ENCODE measurements at regions not wholly inside any gene's neighbourhood (a gene's known extent, or its start where the extent isn't known, plus 50 kb on each side); places are given as distances from the start of the nearest gene placed in this dataset.

DNA sequence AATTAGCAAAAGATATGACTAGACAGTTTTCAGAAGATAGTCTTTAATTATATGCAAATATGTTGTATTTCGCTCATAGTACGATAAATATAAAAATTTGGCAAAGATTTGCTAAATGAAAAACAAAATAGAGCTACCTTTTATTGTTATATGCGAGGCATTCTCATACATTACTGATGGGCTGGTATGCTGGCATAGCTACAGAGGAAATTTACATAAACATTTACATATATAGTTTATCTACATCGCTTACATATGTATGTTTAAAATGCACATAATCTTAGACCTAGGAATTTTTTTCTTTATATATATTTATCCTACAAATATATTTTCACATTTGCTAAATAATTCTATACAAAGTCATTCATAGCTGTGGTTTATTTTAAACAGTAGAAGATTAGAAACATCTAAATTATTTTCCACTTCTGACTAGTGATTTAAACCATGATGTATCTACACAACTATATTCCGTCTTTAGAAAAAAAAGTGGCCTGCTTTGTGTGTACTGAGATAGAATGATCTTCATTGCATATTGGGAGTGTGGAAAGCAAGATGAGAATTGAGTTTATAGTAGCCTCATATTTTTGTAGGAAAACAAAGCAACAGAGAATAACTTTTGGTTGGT, 1345.0 kb upstream of the SLC10A2 start:
- TF ChIP-seq POLR2A (IDR thresholded peaks at IDR 0.05) (no peak), POLR2AphosphoS5 (IDR thresholded peaks at IDR 0.05) (no peak)
- TF ChIP-seq, protein P1, sequence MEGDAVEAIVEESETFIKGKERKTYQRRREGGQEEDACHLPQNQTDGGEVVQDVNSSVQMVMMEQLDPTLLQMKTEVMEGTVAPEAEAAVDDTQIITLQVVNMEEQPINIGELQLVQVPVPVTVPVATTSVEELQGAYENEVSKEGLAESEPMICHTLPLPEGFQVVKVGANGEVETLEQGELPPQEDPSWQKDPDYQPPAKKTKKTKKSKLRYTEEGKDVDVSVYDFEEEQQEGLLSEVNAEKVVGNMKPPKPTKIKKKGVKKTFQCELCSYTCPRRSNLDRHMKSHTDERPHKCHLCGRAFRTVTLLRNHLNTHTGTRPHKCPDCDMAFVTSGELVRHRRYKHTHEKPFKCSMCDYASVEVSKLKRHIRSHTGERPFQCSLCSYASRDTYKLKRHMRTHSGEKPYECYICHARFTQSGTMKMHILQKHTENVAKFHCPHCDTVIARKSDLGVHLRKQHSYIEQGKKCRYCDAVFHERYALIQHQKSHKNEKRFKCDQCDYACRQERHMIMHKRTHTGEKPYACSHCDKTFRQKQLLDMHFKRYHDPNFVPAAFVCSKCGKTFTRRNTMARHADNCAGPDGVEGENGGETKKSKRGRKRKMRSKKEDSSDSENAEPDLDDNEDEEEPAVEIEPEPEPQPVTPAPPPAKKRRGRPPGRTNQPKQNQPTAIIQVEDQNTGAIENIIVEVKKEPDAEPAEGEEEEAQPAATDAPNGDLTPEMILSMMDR (IDR thresholded peaks at IDR 0.05), result no peak

Data from breast epithelium (tissue), 3 donors.